ENCODE measurements at regions not wholly inside any gene's neighbourhood (a gene's known extent, or its start where the extent isn't known, plus 50 kb on each side); places are given as distances from the start of the nearest gene placed in this dataset.
"Not testable (repeated sequence)": the region's sequence is repeated elsewhere in the genome, so short reads cannot be mapped to it uniquely, and the experiment has no call there.

- not testable (repeated sequence) for TF ChIP-seq CTCF, POLR2A, POLR2AphosphoS5 (IDR thresholded peaks at IDR 0.05)
These were observed 353.2 kb upstream of the EDA2R start for GRCh38 chrX:66992077-66992476.
